SK-N-SH (cell line): ENCODE measurements at regions not wholly inside any gene's neighbourhood (a gene's known extent, or its start where the extent isn't known, plus 50 kb on each side); places are given as distances from the start of the nearest gene placed in this dataset.

Experiments used
- CTCF ChIA-PET: fragments of 300-600, 350-600 bp; formaldehyde crosslinking; extraction: SDS; loops from one replicate; lab custom pipeline; 2021; lab: Yijun Ruan, JAX
- POLR2A ChIA-PET: fragments of 350-600 bp; sonication (Branson Sonifier 250); formaldehyde crosslinking; extraction: SDS; loops from one replicate; lab custom pipeline; 2020; ENCODE audit warnings: antibody characterized with exemption, inconsistent platforms; lab: Yijun Ruan, JAX
- DNase-seq: peaks from one replicate; pipeline ENCODE4 v3.0.0; 2012
- H2AFZ ChIP-seq: fragments of 200-600 bp; sonication (generic); 2 replicates; pipeline ENCODE4 v1.8.1; 2016; ENCODE audit warnings: antibody characterized with exemption, mild to moderate bottlenecking, low read depth
- H3F3A ChIP-seq: fragments of 200-600 bp; sonication (generic); replicated peaks from 2 replicates; pipeline ENCODE3; 2016; ENCODE audit warnings: antibody characterized with exemption, mild to moderate bottlenecking; ENCODE audit not compliant: insufficient read depth
- H3K27ac ChIP-seq, 2 experiments: fragments of 200-500 bp in 1 of 2; fragments of 200-600 bp in 1 of 2; sonication (Bioruptor generic) in 1 of 2; sonication (generic), shearing (Covaris generic) in 1 of 2; 2 replicates each; pipeline versions ENCODE4 v1.5.1 to v1.6.1; 2014 to 2016; ENCODE audit warnings: low read depth in 2 of 2, inconsistent platforms in 1 of 2, low read length in 1 of 2, mild to moderate bottlenecking in 1 of 2, mixed read lengths in 1 of 2
- H3K27me3 ChIP-seq: fragments of 200-600 bp; sonication (generic), shearing (Covaris generic); 2 replicates; pipeline ENCODE4 v1.6.1; 2016; ENCODE audit warnings: mixed run types; ENCODE audit not compliant: insufficient read depth
- H3K36me3 ChIP-seq, 2 experiments: fragments of 200-500 bp in 1 of 2; fragments of 200-600 bp in 1 of 2; sonication (Bioruptor generic) in 1 of 2; sonication (generic) in 1 of 2; replicated peaks in 1 of 2; 2 replicates each; pipeline versions ENCODE3 to v1.5.1; 2014 to 2016; ENCODE audit warnings: low read length in 1 of 2, mild to moderate bottlenecking in 1 of 2; ENCODE audit not compliant: insufficient read depth in 2 of 2, control insufficient read depth in 1 of 2
- H3K4me1 ChIP-seq, 2 experiments: fragments of 200-500 bp in 1 of 2; fragments of 200-600 bp in 1 of 2; sonication (Bioruptor generic) in 1 of 2; sonication (generic), shearing (Covaris generic) in 1 of 2; 2 replicates each; pipeline versions ENCODE4 v1.5.1 to v1.6.1; 2014 to 2016; ENCODE audit warnings: low read depth in 1 of 2, low read length in 1 of 2, mixed run types in 1 of 2; ENCODE audit not compliant: insufficient read depth in 2 of 2, control insufficient read depth in 1 of 2
- H3K4me2 ChIP-seq: fragments of 200-600 bp; sonication (generic), shearing (Covaris generic); 2 replicates; pipeline ENCODE4 v1.6.1; 2017; ENCODE audit warnings: mixed run types
- H3K4me3 ChIP-seq, 2 experiments: fragments of 200-500 bp in 1 of 2; fragments of 200-600 bp in 1 of 2; sonication (Bioruptor generic) in 1 of 2; sonication (generic), shearing (Covaris generic) in 1 of 2; 2 replicates each; pipeline versions ENCODE4 v1.5.1 to v1.8.1; 2014 to 2016; ENCODE audit warnings: low read depth in 2 of 2, inconsistent platforms in 1 of 2, low read length in 1 of 2, mild to moderate bottlenecking in 1 of 2, mixed read lengths in 1 of 2, moderate library complexity in 1 of 2
- H3K79me2 ChIP-seq: fragments of 200-600 bp; sonication (generic); 2 replicates; pipeline ENCODE4 v1.8.1; 2017; ENCODE audit warnings: mild to moderate bottlenecking; ENCODE audit not compliant: insufficient read depth
- H3K9ac ChIP-seq: fragments of 200-600 bp; sonication (generic); 2 replicates; pipeline ENCODE4 v1.6.1; 2017; ENCODE audit warnings: mixed run types
- H3K9me2 ChIP-seq: fragments of 200-600 bp; sonication (generic); 2 replicates; pipeline ENCODE4 v1.6.1; 2017; ENCODE audit warnings: mixed run types
- H3K9me3 ChIP-seq: fragments of 200-600 bp; sonication (generic); 2 replicates; pipeline ENCODE4 v1.6.1; 2017; ENCODE audit warnings: mixed run types, mild to moderate bottlenecking, moderate library complexity
- H4K20me1 ChIP-seq: fragments of 200-600 bp; sonication (generic); 2 replicates; pipeline ENCODE4 v1.6.1; 2017; ENCODE audit warnings: mild to moderate bottlenecking, mixed run types; ENCODE audit not compliant: insufficient read depth
- CHD2 ChIP-seq: fragments of 150-350 bp; IDR thresholded peaks from 2 replicates; pipeline ENCODE4 v1.6.1; 2018; ENCODE audit warnings: low read length; ENCODE audit not compliant: partially characterized antibody
- CTCF ChIP-seq: fragments of 200-600 bp; sonication (generic); IDR thresholded peaks from 2 replicates; pipeline ENCODE4 v1.6.1; 2017; ENCODE audit warnings: antibody characterized with exemption, mild to moderate bottlenecking, moderate library complexity
- EP300 ChIP-seq, 2 experiments: IDR thresholded peaks; 2 replicates each; pipeline versions ENCODE4 v1.4.0 to v1.6.1; 2012; ENCODE audit warnings: borderline replicate concordance in 1 of 2, low read depth in 1 of 2, low read length in 1 of 2
- FOXM1 ChIP-seq: IDR thresholded peaks from 2 replicates; pipeline ENCODE4 v1.4.0; 2012; ENCODE audit warnings: low read depth, mild to moderate bottlenecking
- GATA2 ChIP-seq: sonication (generic); formaldehyde crosslinking; IDR thresholded peaks from 2 replicates; pipeline ENCODE4 v1.5.0; 2020; ENCODE audit warnings: mild to moderate bottlenecking, missing genetic modification reagents
- JUND ChIP-seq: IDR thresholded peaks from 2 replicates; pipeline ENCODE4 v1.4.0; 2012
- MAX ChIP-seq: IDR thresholded peaks from 2 replicates; pipeline ENCODE4 v1.4.0; 2012; ENCODE audit warnings: low read depth
- MEF2A ChIP-seq: IDR thresholded peaks from 2 replicates; pipeline ENCODE4 v1.4.0; 2012; ENCODE audit warnings: low read depth, borderline replicate concordance
- NFIC ChIP-seq: IDR thresholded peaks from 2 replicates; pipeline ENCODE4 v1.4.0; 2012; ENCODE audit warnings: borderline replicate concordance
- NRF1 ChIP-seq: IDR thresholded peaks from 2 replicates; pipeline ENCODE4 v1.6.1; 2012; ENCODE audit warnings: low read depth, mild to moderate bottlenecking, low read length
- POLR2AphosphoS5 ChIP-seq: IDR thresholded peaks from 2 replicates; pipeline ENCODE4 v1.6.1; 2012; ENCODE audit warnings: low read depth, low read length
- RAD21 ChIP-seq: IDR thresholded peaks from 2 replicates; pipeline ENCODE4 v1.6.1; 2012; ENCODE audit warnings: mild to moderate bottlenecking, low read length
- RCOR1 ChIP-seq: fragments of 150-350 bp; IDR thresholded peaks from 2 replicates; pipeline ENCODE4 v1.6.1; 2017; ENCODE audit warnings: antibody characterized with exemption, low read length
- RXRA ChIP-seq: IDR thresholded peaks from 2 replicates; pipeline ENCODE4 v1.4.0; 2012; ENCODE audit warnings: low read depth, mild to moderate bottlenecking, borderline replicate concordance
- SMC3 ChIP-seq: IDR thresholded peaks from 2 replicates; pipeline ENCODE4 v1.6.1; 2012; ENCODE audit warnings: low read depth, low read length, improper control_type of control experiment
- TAF1 ChIP-seq: IDR thresholded peaks from 2 replicates; pipeline ENCODE4 v1.6.1; 2012; ENCODE audit warnings: low read depth, mild to moderate bottlenecking, low read length, moderate library complexity, borderline replicate concordance
- TEAD4 ChIP-seq: IDR thresholded peaks from 2 replicates; pipeline ENCODE4 v1.4.0; 2012; ENCODE audit warnings: mild to moderate bottlenecking, borderline replicate concordance; ENCODE audit not compliant: insufficient read depth
- YY1 ChIP-seq: IDR thresholded peaks from 2 replicates; pipeline ENCODE4 v1.4.0; 2012; ENCODE audit warnings: low read depth, mild to moderate bottlenecking
- WGBS: methylation state at CpG from one replicate; pipeline ENCODE4 v1.1.6; 2017; ENCODE audit warnings: low lambda C conversion rate; 5-methylcytosine and 5-hydroxymethylcytosine counted together

- Histone ChIP-seq H3K4me2 (no peak overlapping the region), H3K36me3 (no peaks in the 10 kb centered on the region), H3K27ac (peak overlapping the region in 1 of 2 experiments; percentile 28; a peak in 1 of 4 replicates), H3K79me2 (no peaks in the 10 kb centered on the region), H3K9me3 (0 out of 2 replicates have a peak, but pooled peaks cover 5% of the 10 kb centered on the region), H3K9me2 (no peaks in the 10 kb centered on the region), H3K4me3 (no peak overlapping the region), H3K9ac (no peak overlapping the region), H4K20me1 (no peaks in the 10 kb centered on the region), H2AFZ (no peak overlapping the region), H3K27me3 (no peaks in the 10 kb centered on the region), H3K4me1 (peaks cover 0 to 4% of the 10 kb centered on the region in 2 experiments; a peak in 1 of 4 replicates), H3F3A (no peaks in the 10 kb centered on the region)
- DNase-seq: peak; percentile 23
- 23% methylated on average over 5 of the region's 5 CpGs for WGBS
- ChIA-PET POLR2A (no interaction called here), CTCF (interaction anchor here (1.0 to 1.3 kb wide), 2 partner anchors 10 to 572 kb away, joined by 3 read pairs; no protein-coding TSS in a partner anchor)
- TF ChIP-seq RAD21 (peak; percentile 9; the same call in 1 of the 2 replicates), YY1 (no peak), CHD2 (peak; percentile 38), GATA2 (CRISPR knock-in tag) (peak; percentile 82), MEF2A (no peak), TEAD4 (no peak), EP300 (IDR thresholded peaks at IDR 0.05; ENCODE audit: borderline replicate concordance in 1 of 2, low read depth in 1 of 2, low read length in 1 of 2) (peak in 1 of 2 experiments; percentile 89; a peak in 2 of 4 replicates), NFIC (no peak), RCOR1 (peak; percentile 60; the same call in 1 of the 2 replicates), FOXM1 (no peak)
Measured at GRCh38 chr5:166767858-166768257, 1523.6 kb upstream of the WWC1 start.

- Histone ChIP-seq H3K36me3 (no peaks in the 10 kb centered on the region), H3K27me3 (no peaks in the 10 kb centered on the region), H3K9ac (no peak overlapping the region), H3K9me3 (0 out of 2 replicates have a peak, but pooled peaks cover 5% of the 10 kb centered on the region), H3K79me2 (no peaks in the 10 kb centered on the region), H3K9me2 (no peaks in the 10 kb centered on the region), H3K4me2 (no peak overlapping the region), H3K4me3 (no peak overlapping the region), H3K4me1 (peaks cover 0 to 4% of the 10 kb centered on the region in 2 experiments; a peak in 1 of 4 replicates), H4K20me1 (no peaks in the 10 kb centered on the region), H2AFZ (no peak overlapping the region), H3F3A (no peaks in the 10 kb centered on the region), H3K27ac (no peak overlapping the region)
- CTCF ChIA-PET: interaction anchor here (0.6 to 1.3 kb wide), 3 partner anchors 11 to 1256 kb away, joined by 3 read pairs; no protein-coding TSS in a partner anchor
- POLR2A ChIA-PET: no interaction called here
- 6% methylated on average over 2 of the region's 2 CpGs for WGBS
- DNase-seq: no peak
- no peak for TF ChIP-seq EP300 (IDR thresholded peaks at IDR 0.05; ENCODE audit: borderline replicate concordance in 1 of 2, low read depth in 1 of 2, low read length in 1 of 2)
- no peak for TF ChIP-seq CHD2
- TF ChIP-seq SMC3: no peak
- TF ChIP-seq MAX: no peak
- no peak for TF ChIP-seq JUND
- no peak for TF ChIP-seq CTCF
- no peak for TF ChIP-seq RAD21
- TF ChIP-seq TAF1: no peak
- TF ChIP-seq NRF1: no peak
- no peak for TF ChIP-seq POLR2AphosphoS5
- no peak for TF ChIP-seq RXRA
Measured at GRCh38 chr5:166768536-166768935, 1522.9 kb upstream of the WWC1 start.
